ENCODE measurements at regions not wholly inside any gene's neighbourhood (a gene's known extent, or its start where the extent isn't known, plus 50 kb on each side); places are given as distances from the start of the nearest gene placed in this dataset.

DNA sequence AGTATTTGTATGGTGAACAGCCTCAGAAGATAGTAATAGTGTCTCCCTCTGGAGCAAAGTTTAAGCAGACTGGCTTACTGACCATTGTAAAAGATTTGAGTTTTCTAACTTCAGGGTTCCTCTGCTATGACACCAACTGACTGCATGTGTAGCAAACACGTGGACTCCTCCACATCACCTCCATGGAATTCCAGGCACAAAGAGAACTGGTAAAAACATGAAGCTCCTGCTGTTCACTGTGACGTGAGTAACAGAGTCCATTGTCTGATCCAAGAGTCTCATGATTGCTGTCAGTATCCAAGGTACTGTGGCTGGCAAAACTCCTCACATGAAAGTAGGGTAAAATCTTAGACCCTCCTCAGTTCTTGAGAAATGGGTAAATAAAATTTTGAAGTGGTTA, 107.6 kb upstream of the FAM9B start:
- H3K36me3 ChIP-seq (ENCODE audit: control insufficient read depth, insufficient read depth, low read length) = no peaks in the 10 kb centered on the region
- H3K9ac ChIP-seq (ENCODE audit: low read length) = no peak overlapping the region
- DNase-seq = no peak
- no peak overlapping the region for H4K5ac ChIP-seq (ENCODE audit: low read length)
- H2AK5ac ChIP-seq (ENCODE audit: low read length) = no peak overlapping the region
- H3K18ac ChIP-seq (ENCODE audit: low read length) = no peak overlapping the region
- no peak overlapping the region for H3K4ac ChIP-seq (ENCODE audit: low read depth, low read length)
- H3K27ac ChIP-seq (ENCODE audit: low read depth, low read length) = no peak overlapping the region
- no peak overlapping the region for H3K23ac ChIP-seq (ENCODE audit: low read length)
- H3K4me1 ChIP-seq (ENCODE audit: control insufficient read depth, low read depth, low read length) = no peaks in the 10 kb centered on the region
- no CpG with 5 or more reads among the region's 2 CpGs for WGBS (ENCODE audit: extremely low coverage, insufficient coverage, low lambda C conversion rate)
- H3K4me3 ChIP-seq (ENCODE audit: low read length) = no peak overlapping the region
- no peak overlapping the region for H2BK15ac ChIP-seq (replicated peaks; ENCODE audit: low read depth)
- H3K27me3 ChIP-seq (ENCODE audit: insufficient read depth, low read length, poor library complexity) = no peaks in the 10 kb centered on the region
- no peak overlapping the region for H3K56ac ChIP-seq (ENCODE audit: low read length)
- no peaks in the 10 kb centered on the region for H3K79me2 ChIP-seq (ENCODE audit: control insufficient read depth, insufficient read depth, low read length)
- no peak overlapping the region for H3K4me2 ChIP-seq (ENCODE audit: low read length)
- no peaks in the 10 kb centered on the region for H3K79me1 ChIP-seq (ENCODE audit: low read length)
- H2BK5ac ChIP-seq (ENCODE audit: low read length) = no peak overlapping the region
- H4K8ac ChIP-seq (ENCODE audit: low read depth, low read length) = no peak overlapping the region
- no peak overlapping the region for H2BK120ac ChIP-seq (ENCODE audit: low read depth, low read length)

DNA sequence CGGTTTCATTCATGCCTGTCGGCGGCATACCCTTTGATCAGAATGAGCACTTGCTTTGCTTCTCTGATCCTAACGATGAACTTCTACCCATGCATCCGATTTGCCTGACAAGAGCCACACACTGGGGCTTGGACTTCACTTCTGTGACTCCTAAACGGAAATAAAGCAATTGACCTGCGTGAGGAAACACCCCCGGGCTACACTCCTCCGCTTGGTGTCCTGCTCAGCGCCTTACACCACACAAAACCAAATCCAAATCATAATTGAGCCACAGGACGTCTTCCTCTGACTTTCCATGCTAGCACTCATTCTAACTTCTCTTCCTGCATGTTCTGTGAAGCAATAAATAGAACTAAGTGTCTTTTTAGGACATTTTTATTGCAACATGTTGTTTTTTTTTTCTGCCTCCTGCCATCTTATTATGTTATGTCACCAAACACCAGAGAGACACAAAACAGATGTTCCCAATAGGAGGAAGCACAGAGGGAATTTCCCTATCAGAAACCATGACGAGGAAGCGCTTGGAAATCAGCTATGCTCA, 110.8 kb upstream of the FAM9B start:
- no peak for DNase-seq
- no peaks in the 10 kb centered on the region for H3K4me1 ChIP-seq (ENCODE audit: control insufficient read depth, low read depth, low read length)
- no peaks in the 10 kb centered on the region for H3K79me2 ChIP-seq (ENCODE audit: control insufficient read depth, insufficient read depth, low read length)
- H2BK15ac ChIP-seq (replicated peaks; ENCODE audit: low read depth) = no peak overlapping the region
- no peaks in the 10 kb centered on the region for H3K79me1 ChIP-seq (ENCODE audit: low read length)
- H3K23ac ChIP-seq (ENCODE audit: low read length) = no peak overlapping the region
- H3K4me3 ChIP-seq (ENCODE audit: low read length) = no peak overlapping the region
- no peak overlapping the region for H3K9ac ChIP-seq (ENCODE audit: low read length)
- H4K8ac ChIP-seq (ENCODE audit: low read depth, low read length) = no peak overlapping the region
- no peak overlapping the region for H4K5ac ChIP-seq (ENCODE audit: low read length)
- WGBS (ENCODE audit: extremely low coverage, insufficient coverage, low lambda C conversion rate) = no CpG with 5 or more reads among the region's 13 CpGs
- no peak overlapping the region for H3K18ac ChIP-seq (ENCODE audit: low read length)
- H2BK5ac ChIP-seq (ENCODE audit: low read length) = no peak overlapping the region
- no peak overlapping the region for H3K4ac ChIP-seq (ENCODE audit: low read depth, low read length)
- H3K4me2 ChIP-seq (ENCODE audit: low read length) = no peak overlapping the region
- H3K56ac ChIP-seq (ENCODE audit: low read length) = no peak overlapping the region
- no peak overlapping the region for H2BK120ac ChIP-seq (ENCODE audit: low read depth, low read length)
- no peaks in the 10 kb centered on the region for H3K36me3 ChIP-seq (ENCODE audit: control insufficient read depth, insufficient read depth, low read length)
- H3K27ac ChIP-seq (ENCODE audit: low read depth, low read length) = no peak overlapping the region
- H3K27me3 ChIP-seq (ENCODE audit: insufficient read depth, low read length, poor library complexity) = no peaks in the 10 kb centered on the region
- H2AK5ac ChIP-seq (ENCODE audit: low read length) = no peak overlapping the region

DNA sequence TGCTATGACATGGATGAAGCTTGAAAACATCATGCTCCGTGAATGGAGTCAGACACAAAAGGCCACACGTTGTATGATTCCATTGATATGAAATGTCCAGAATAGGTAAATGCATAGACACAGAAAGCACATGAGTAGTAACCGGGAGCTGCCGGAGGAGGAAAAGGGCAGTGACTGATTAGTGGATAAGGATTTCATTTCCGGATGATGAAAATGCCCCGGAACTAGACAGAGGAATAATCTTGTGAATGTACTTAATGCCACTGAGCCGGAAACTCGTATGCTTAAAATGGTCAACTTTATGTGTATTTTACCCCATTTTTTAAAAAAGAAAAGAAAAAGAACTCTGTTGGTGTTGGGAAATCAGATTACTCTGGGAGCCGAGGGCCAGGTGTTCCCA, 112.7 kb upstream of the FAM9B start:
- Histone ChIP-seq H3K4me3 (ENCODE audit: low read length) (no peak overlapping the region), H3K9ac (ENCODE audit: low read length) (no peak overlapping the region), H3K79me1 (ENCODE audit: low read length) (no peaks in the 10 kb centered on the region), H3K36me3 (ENCODE audit: control insufficient read depth, insufficient read depth, low read length) (no peaks in the 10 kb centered on the region), H3K79me2 (ENCODE audit: control insufficient read depth, insufficient read depth, low read length) (no peaks in the 10 kb centered on the region), H3K4ac (ENCODE audit: low read depth, low read length) (no peak overlapping the region), H2AK5ac (ENCODE audit: low read length) (no peak overlapping the region), H3K4me1 (ENCODE audit: control insufficient read depth, low read depth, low read length) (no peaks in the 10 kb centered on the region), H2BK15ac (replicated peaks; ENCODE audit: low read depth) (no peak overlapping the region), H2BK120ac (ENCODE audit: low read depth, low read length) (no peak overlapping the region), H3K27ac (ENCODE audit: low read depth, low read length) (no peak overlapping the region), H3K56ac (ENCODE audit: low read length) (no peak overlapping the region), H3K27me3 (ENCODE audit: insufficient read depth, low read length, poor library complexity) (no peaks in the 10 kb centered on the region), H4K8ac (ENCODE audit: low read depth, low read length) (no peak overlapping the region), H3K18ac (ENCODE audit: low read length) (no peak overlapping the region), H4K5ac (ENCODE audit: low read length) (no peak overlapping the region), H3K4me2 (ENCODE audit: low read length) (no peak overlapping the region), H3K23ac (ENCODE audit: low read length) (no peak overlapping the region), H2BK5ac (ENCODE audit: low read length) (no peak overlapping the region)
- DNase-seq = no peak
- no CpG with 5 or more reads among the region's 9 CpGs for WGBS (ENCODE audit: extremely low coverage, insufficient coverage, low lambda C conversion rate)

DNA sequence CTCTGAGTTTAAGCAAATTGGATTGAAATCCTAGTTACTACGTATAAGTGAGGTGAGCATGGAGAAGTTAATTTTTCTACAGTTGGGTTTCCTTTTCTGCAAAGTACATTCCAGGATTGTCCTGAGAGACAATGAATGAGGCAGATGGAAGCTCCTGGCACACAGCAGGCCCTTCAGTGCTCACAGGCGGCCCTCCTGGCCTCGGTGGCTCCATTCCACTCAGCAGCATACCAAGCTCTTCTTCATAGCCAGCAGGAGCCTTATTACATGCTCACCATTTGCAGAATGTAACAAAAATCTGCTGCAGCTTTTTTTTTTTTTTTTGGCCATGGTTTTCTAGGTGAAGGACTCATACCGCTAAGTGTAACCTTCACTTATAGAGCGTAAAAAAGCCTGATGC, 113.2 kb upstream of the FAM9B start:
- Histone ChIP-seq H4K5ac (ENCODE audit: low read length) (no peak overlapping the region), H4K8ac (ENCODE audit: low read depth, low read length) (no peak overlapping the region), H3K18ac (ENCODE audit: low read length) (no peak overlapping the region), H3K27me3 (ENCODE audit: insufficient read depth, low read length, poor library complexity) (no peaks in the 10 kb centered on the region), H3K4me1 (ENCODE audit: control insufficient read depth, low read depth, low read length) (no peaks in the 10 kb centered on the region), H3K36me3 (ENCODE audit: control insufficient read depth, insufficient read depth, low read length) (no peaks in the 10 kb centered on the region), H3K4me3 (ENCODE audit: low read length) (no peak overlapping the region), H3K79me1 (ENCODE audit: low read length) (no peaks in the 10 kb centered on the region), H2BK15ac (replicated peaks; ENCODE audit: low read depth) (no peak overlapping the region), H3K9ac (ENCODE audit: low read length) (no peak overlapping the region), H3K4me2 (ENCODE audit: low read length) (no peak overlapping the region), H3K79me2 (ENCODE audit: control insufficient read depth, insufficient read depth, low read length) (no peaks in the 10 kb centered on the region), H3K56ac (ENCODE audit: low read length) (no peak overlapping the region), H2AK5ac (ENCODE audit: low read length) (no peak overlapping the region), H3K27ac (ENCODE audit: low read depth, low read length) (no peak overlapping the region), H3K4ac (ENCODE audit: low read depth, low read length) (no peak overlapping the region), H3K23ac (ENCODE audit: low read length) (no peak overlapping the region), H2BK120ac (ENCODE audit: low read depth, low read length) (no peak overlapping the region), H2BK5ac (ENCODE audit: low read length) (no peak overlapping the region)
- DNase-seq = no peak
- WGBS (ENCODE audit: extremely low coverage, insufficient coverage, low lambda C conversion rate) = no CpG with 5 or more reads among the region's 5 CpGs

DNA sequence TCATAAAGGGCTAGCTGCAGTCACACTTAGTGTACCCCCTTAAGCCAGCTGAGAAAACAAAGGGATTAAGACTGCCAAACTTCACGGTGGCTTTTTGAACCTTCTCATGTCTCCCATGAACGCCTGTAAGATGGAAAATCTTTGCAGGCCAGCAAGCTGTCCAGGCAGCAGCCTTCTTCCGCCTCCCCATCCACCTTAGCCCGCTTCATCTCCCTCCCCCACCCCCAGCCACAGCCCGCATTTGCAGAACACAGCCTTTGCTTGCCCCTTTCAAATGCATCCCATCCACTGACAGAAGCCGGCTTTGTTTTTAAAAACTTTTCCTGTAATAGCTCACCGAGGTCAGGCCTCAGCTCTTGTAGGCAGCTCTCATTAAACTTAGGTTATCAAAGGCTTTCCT, 113.8 kb upstream of the FAM9B start:
- Histone ChIP-seq H3K23ac (ENCODE audit: low read length) (no peak overlapping the region), H3K27me3 (ENCODE audit: insufficient read depth, low read length, poor library complexity) (no peaks in the 10 kb centered on the region), H3K4me2 (ENCODE audit: low read length) (no peak overlapping the region), H3K4me1 (ENCODE audit: control insufficient read depth, low read depth, low read length) (no peaks in the 10 kb centered on the region), H4K8ac (ENCODE audit: low read depth, low read length) (no peak overlapping the region), H3K36me3 (ENCODE audit: control insufficient read depth, insufficient read depth, low read length) (no peaks in the 10 kb centered on the region), H2BK5ac (ENCODE audit: low read length) (no peak overlapping the region), H3K79me2 (ENCODE audit: control insufficient read depth, insufficient read depth, low read length) (no peaks in the 10 kb centered on the region), H3K18ac (ENCODE audit: low read length) (peak overlapping the region; percentile 39), H4K5ac (ENCODE audit: low read length) (no peak overlapping the region), H3K27ac (ENCODE audit: low read depth, low read length) (peak overlapping the region; percentile 48), H3K4ac (ENCODE audit: low read depth, low read length) (no peak overlapping the region), H2AK5ac (ENCODE audit: low read length) (no peak overlapping the region), H3K56ac (ENCODE audit: low read length) (peak overlapping the region; percentile 34), H3K9ac (ENCODE audit: low read length) (no peak overlapping the region), H2BK120ac (ENCODE audit: low read depth, low read length) (no peak overlapping the region), H3K4me3 (ENCODE audit: low read length) (no peak overlapping the region), H2BK15ac (replicated peaks; ENCODE audit: low read depth) (no peak overlapping the region), H3K79me1 (ENCODE audit: low read length) (no peaks in the 10 kb centered on the region)
- WGBS (ENCODE audit: extremely low coverage, insufficient coverage, low lambda C conversion rate) = no CpG with 5 or more reads among the region's 7 CpGs
- peak; percentile 40 for DNase-seq

DNA sequence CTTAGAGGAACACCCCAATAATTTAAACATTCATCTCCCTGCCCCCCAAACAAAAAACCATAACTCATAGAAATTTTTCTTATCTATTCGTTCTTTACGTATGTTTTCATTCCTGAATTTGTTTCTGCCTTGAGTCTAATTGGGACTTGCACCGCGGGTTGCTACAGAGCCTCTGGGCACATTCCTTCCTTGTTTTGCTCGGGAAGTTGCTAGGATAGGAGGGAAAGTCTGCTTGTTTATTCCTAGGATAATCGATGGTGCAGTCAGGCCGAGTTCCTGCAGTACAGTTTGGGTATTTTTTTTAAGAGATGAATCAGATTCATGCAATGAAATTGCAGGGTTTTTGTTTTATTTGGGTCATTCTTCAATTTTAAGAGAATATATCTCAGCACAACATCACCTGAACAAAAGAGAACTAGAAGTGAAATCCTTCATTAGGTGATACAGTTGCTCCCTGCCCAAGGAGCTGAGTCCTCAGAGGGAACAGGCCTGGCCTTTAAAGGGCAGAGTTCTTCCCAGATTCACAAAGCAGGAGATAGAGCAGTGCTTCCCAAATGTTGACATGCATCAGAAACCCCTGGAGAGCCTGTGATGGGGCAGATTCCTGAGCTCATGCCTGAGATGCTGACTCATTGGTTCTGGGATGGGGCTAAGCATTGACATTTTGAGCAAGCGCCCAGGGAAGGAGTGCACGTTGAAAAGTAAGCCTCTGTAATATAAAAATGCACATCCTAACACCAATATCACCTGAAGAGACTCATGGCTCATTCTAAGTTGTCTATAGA, 114.9 kb upstream of the FAM9B start:
- peak; percentile 96 for DNase-seq
- Histone ChIP-seq H3K27me3 (ENCODE audit: insufficient read depth, low read length, poor library complexity) (no peaks in the 10 kb centered on the region), H4K8ac (ENCODE audit: low read depth, low read length) (no peak overlapping the region), H2BK5ac (ENCODE audit: low read length) (no peak overlapping the region), H3K27ac (ENCODE audit: low read depth, low read length) (peak overlapping the region; percentile 70), H3K79me2 (ENCODE audit: control insufficient read depth, insufficient read depth, low read length) (no peaks in the 10 kb centered on the region), H4K5ac (ENCODE audit: low read length) (no peak overlapping the region), H3K4me2 (ENCODE audit: low read length) (no peak overlapping the region), H2AK5ac (ENCODE audit: low read length) (no peak overlapping the region), H3K23ac (ENCODE audit: low read length) (no peak overlapping the region), H3K4me3 (ENCODE audit: low read length) (no peak overlapping the region), H2BK15ac (replicated peaks; ENCODE audit: low read depth) (no peak overlapping the region), H3K4ac (ENCODE audit: low read depth, low read length) (no peak overlapping the region), H3K36me3 (ENCODE audit: control insufficient read depth, insufficient read depth, low read length) (no peaks in the 10 kb centered on the region), H2BK120ac (ENCODE audit: low read depth, low read length) (no peak overlapping the region), H3K4me1 (ENCODE audit: control insufficient read depth, low read depth, low read length) (no peaks in the 10 kb centered on the region), H3K79me1 (ENCODE audit: low read length) (no peaks in the 10 kb centered on the region), H3K56ac (ENCODE audit: low read length) (peak overlapping the region; percentile 42), H3K9ac (ENCODE audit: low read length) (no peak overlapping the region), H3K18ac (ENCODE audit: low read length) (no peak overlapping the region)
- WGBS (ENCODE audit: extremely low coverage, insufficient coverage, low lambda C conversion rate) = no CpG with 5 or more reads among the region's 9 CpGs

All from mesendoderm (in vitro differentiated cells).